ENCODE measurements at regions not wholly inside any gene's neighbourhood (a gene's known extent, or its start where the extent isn't known, plus 50 kb on each side); places are given as distances from the start of the nearest gene placed in this dataset.

GRCh38 chr20:51098284-51098810 is 75.4 kb upstream of the KCNG1 start:
- no peak overlapping the region for H3K27ac ChIP-seq (ENCODE audit: low read depth in 1 of 2, low read length in 2 of 2)
- TF ChIP-seq CTCF (IDR thresholded peaks at IDR 0.05), result no peak
- no peak overlapping the region for H3K27ac Mint-ChIP-seq
- ATAC-seq (ENCODE audit: poor library complexity), result no peak
- no peaks in the 10 kb centered on the region for H3K9me3 Mint-ChIP-seq
- no peaks in the 10 kb centered on the region for H3K9me3 ChIP-seq (ENCODE audit: control insufficient read depth in 1 of 2, insufficient read depth in 1 of 2, low read length in 2 of 2)
- H3K4me1 ChIP-seq (ENCODE audit: insufficient read depth, low read length), result no peaks in the 10 kb centered on the region
- H3K27me3 Mint-ChIP-seq, result peaks cover 34% of the 10 kb centered on the region
- no peak overlapping the region for H3K4me3 ChIP-seq (ENCODE audit: low read length)
- peaks cover 2 to 5% of the 10 kb centered on the region in 2 experiments for H3K27me3 ChIP-seq (ENCODE audit: control insufficient read depth in 1 of 2, insufficient read depth in 2 of 2, low read length in 2 of 2)
- intact Hi-C loops (cut with DNase I, micrococcal nuclease), result no loop called here
- no peaks in the 10 kb centered on the region for H3K4me1 Mint-ChIP-seq (ENCODE audit: low read depth)
- ChIA-PET CTCF (no interaction called here), POLR2A (no interaction called here)
- H3K4me3 Mint-ChIP-seq, result no peak overlapping the region
- H3K36me3 Mint-ChIP-seq (ENCODE audit: low read depth), result no peaks in the 10 kb centered on the region
- H3K36me3 ChIP-seq (ENCODE audit: insufficient read depth, low read length), result no peaks in the 10 kb centered on the region
- DNase-seq, result no peak

GRCh38 chr20:51097351-51098120 is 74.6 kb upstream of the KCNG1 start:
- no peaks in the 10 kb centered on the region for H3K9me3 Mint-ChIP-seq
- Histone ChIP-seq H3K4me3 (ENCODE audit: low read length) (no peak overlapping the region), H3K36me3 (ENCODE audit: insufficient read depth, low read length) (no peaks in the 10 kb centered on the region), H3K27ac (ENCODE audit: low read depth in 1 of 2, low read length in 2 of 2) (no peak overlapping the region), H3K9me3 (ENCODE audit: control insufficient read depth in 1 of 2, insufficient read depth in 1 of 2, low read length in 2 of 2) (peaks cover 0 to 3% of the 10 kb centered on the region in 2 experiments), H3K27me3 (ENCODE audit: control insufficient read depth in 1 of 2, insufficient read depth in 2 of 2, low read length in 2 of 2) (peaks cover 8 to 13% of the 10 kb centered on the region in 2 experiments), H3K4me1 (ENCODE audit: insufficient read depth, low read length) (no peaks in the 10 kb centered on the region)
- no peak overlapping the region for H3K27ac Mint-ChIP-seq
- ATAC-seq (ENCODE audit: poor library complexity) (no peak), DNase-seq (no peak)
- no peak overlapping the region for H3K4me3 Mint-ChIP-seq
- no peaks in the 10 kb centered on the region for H3K4me1 Mint-ChIP-seq (ENCODE audit: low read depth)
- peaks cover 37% of the 10 kb centered on the region for H3K27me3 Mint-ChIP-seq
- no peaks in the 10 kb centered on the region for H3K36me3 Mint-ChIP-seq (ENCODE audit: low read depth)
- POLR2A ChIA-PET, result no interaction called here
- intact Hi-C loops (cut with DNase I, micrococcal nuclease), result no loop called here
- CTCF ChIA-PET, result no interaction called here
- TF ChIP-seq CTCF (IDR thresholded peaks at IDR 0.05), result no peak

GRCh38 chr20:51096582-51097267 is 73.8 kb upstream of the KCNG1 start:
- Mint-ChIP-seq H3K27me3 (peaks cover 44% of the 10 kb centered on the region), H3K27ac (no peak overlapping the region), H3K4me1 (ENCODE audit: low read depth) (no peaks in the 10 kb centered on the region), H3K36me3 (ENCODE audit: low read depth) (no peaks in the 10 kb centered on the region), H3K4me3 (no peak overlapping the region), H3K9me3 (no peaks in the 10 kb centered on the region)
- Histone ChIP-seq H3K27ac (ENCODE audit: low read depth in 1 of 2, low read length in 2 of 2) (no peak overlapping the region), H3K27me3 (ENCODE audit: control insufficient read depth in 1 of 2, insufficient read depth in 2 of 2, low read length in 2 of 2) (peaks cover 15 to 18% of the 10 kb centered on the region in 2 experiments), H3K9me3 (ENCODE audit: control insufficient read depth in 1 of 2, insufficient read depth in 1 of 2, low read length in 2 of 2) (peaks cover 0 to 3% of the 10 kb centered on the region in 2 experiments), H3K36me3 (ENCODE audit: insufficient read depth, low read length) (no peaks in the 10 kb centered on the region), H3K4me1 (ENCODE audit: insufficient read depth, low read length) (peaks cover 2% of the 10 kb centered on the region), H3K4me3 (ENCODE audit: low read length) (no peak overlapping the region)
- POLR2A ChIA-PET, result no interaction called here
- CTCF ChIA-PET, result no interaction called here
- intact Hi-C loops (cut with DNase I, micrococcal nuclease), result no loop called here
- TF ChIP-seq CTCF (IDR thresholded peaks at IDR 0.05), result no peak
- DNase-seq (no peak), ATAC-seq (ENCODE audit: poor library complexity) (no peak)
